GM12878 (cell line): ENCODE measurements at regions not wholly inside any gene's neighbourhood (a gene's known extent, or its start where the extent isn't known, plus 50 kb on each side); places are given as distances from the start of the nearest gene placed in this dataset.

Experiments used
- ATAC-seq: fragments of 200-7000 bp; cut with Tn5 transposase; 3 replicates; pipeline ENCODE4 v1.9.1; 2020; ENCODE audit warnings: mild to moderate bottlenecking, moderate library complexity
- BruUV-seq: library from RNA; stranded (reverse); fragments of 400-500 nt; replicated peaks from 2 replicates; lab custom pipeline; 2021; lab: Mats Ljungman, UMichigan
- CTCF ChIA-PET: fragments of 300-600 bp; sonication (Branson Sonifier 250); formaldehyde crosslinking; extraction: SDS; loops from one replicate; lab custom pipeline; 2021; ENCODE audit warnings: inconsistent platforms; lab: Yijun Ruan, JAX
- POLR2A ChIA-PET: fragments of 350-600 bp; formaldehyde crosslinking; extraction: SDS; loops from one replicate; lab custom pipeline; 2021; ENCODE audit warnings: inconsistent platforms; lab: Charles Lee
- RAD21 ChIA-PET: fragments of 300-600 bp; sonication (Branson Sonifier 250); formaldehyde crosslinking; loops from one replicate; lab custom pipeline; 2023; ENCODE audit warnings: antibody characterized with exemption; ENCODE audit not compliant: unreplicated experiment; lab: Charles Lee
- SMC1A ChIA-PET: fragments of 300-600 bp; sonication (Branson Sonifier 250); formaldehyde crosslinking; loops from one replicate; lab custom pipeline; 2023; ENCODE audit not compliant: unreplicated experiment, uncharacterized antibody; lab: Charles Lee
- DNase-seq: peaks from one replicate; pipeline ENCODE4 v3.0.0-alpha.2; 2011; ENCODE audit warnings: low read depth, low spot score
- FAIRE-seq: peaks from 3 replicates; lab custom pipeline; 2011; peaks lifted over from hg19 to GRCh38; lab: Jason Lieb, UNC
- H2AFZ ChIP-seq: 2 replicates; pipeline ENCODE4 v1.6.0; 2011; ENCODE audit warnings: low read depth, low read length, control low read depth; ENCODE audit not compliant: control insufficient read depth
- H3K27ac ChIP-seq: 2 replicates; pipeline ENCODE4 v1.5.1; 2011; ENCODE audit warnings: control low read depth; ENCODE audit not compliant: control insufficient read depth, insufficient read depth
- H3K27me3 ChIP-seq, 2 experiments: replicated peaks in 1 of 2; 2 replicates each; pipeline versions ENCODE4 v1.6.0 to v1.6.1; 2011; ENCODE audit warnings: low read length in 1 of 2; ENCODE audit not compliant: control insufficient read depth in 2 of 2, insufficient read depth in 2 of 2
- H3K36me3 ChIP-seq, 2 experiments: 2 replicates each; pipeline ENCODE4 v1.5.1; 2011; ENCODE audit warnings: low read length in 1 of 2; ENCODE audit not compliant: control insufficient read depth in 2 of 2, insufficient read depth in 2 of 2
- H3K4me1 ChIP-seq: 2 replicates; pipeline ENCODE4 v1.6.1; 2011; ENCODE audit warnings: mild to moderate bottlenecking, low read length, moderate library complexity, mixed read lengths; ENCODE audit not compliant: control insufficient read depth, insufficient read depth
- H3K4me2 ChIP-seq: 2 replicates; pipeline ENCODE4 v1.6.0; 2011; ENCODE audit warnings: control low read depth; ENCODE audit not compliant: control insufficient read depth, insufficient read depth
- H3K4me3 ChIP-seq: fragments of 200-600 bp; sonication (generic); 2 replicates; pipeline ENCODE4 v1.5.1; 2016
- H3K79me2 ChIP-seq: 2 replicates; pipeline ENCODE4 v1.6.0; 2011; ENCODE audit warnings: low read length; ENCODE audit not compliant: control insufficient read depth, insufficient read depth
- H3K9ac ChIP-seq: 2 replicates; pipeline ENCODE4 v1.8.0; 2011; ENCODE audit warnings: low read length, control low read depth, mixed read lengths; ENCODE audit not compliant: control insufficient read depth, insufficient read depth
- H3K9me3 ChIP-seq: replicated peaks from 3 replicates; pipeline ENCODE4 v1.5.1; 2011; ENCODE audit warnings: mild to moderate bottlenecking, low read length; ENCODE audit not compliant: control insufficient read depth, insufficient read depth
- H4K20me1 ChIP-seq: 2 replicates; pipeline ENCODE4 v1.6.0; 2011; ENCODE audit not compliant: control insufficient read depth, insufficient read depth
- BMI1 ChIP-seq: fragments of 450-650 bp; IDR thresholded peaks from 2 replicates; pipeline ENCODE4 v1.6.1; 2016; ENCODE audit warnings: mild to moderate bottlenecking, moderate library complexity, borderline replicate concordance
- CTCF ChIP-seq, 3 experiments: IDR thresholded peaks in 2 of 3; conservative IDR thresholded peaks in 1 of 3; 2 replicates each; pipeline ENCODE4 v1.5.1; 2011; ENCODE audit warnings: low read depth in 3 of 3, low read length in 3 of 3, mild to moderate bottlenecking in 3 of 3, control low read depth in 2 of 3, moderate library complexity in 2 of 3, inconsistent platforms in 1 of 3, mixed read lengths in 1 of 3; ENCODE audit not compliant: control insufficient read depth in 2 of 3, insufficient read depth in 1 of 3; ENCODE audit errors: extremely low read depth in 1 of 3
- JUNB ChIP-seq: IDR thresholded peaks from 2 replicates; pipeline ENCODE4 v1.6.1; 2016; ENCODE audit warnings: antibody characterized with exemption, mild to moderate bottlenecking
- MLLT1 ChIP-seq: fragments of 450-650 bp; IDR thresholded peaks from 2 replicates; pipeline ENCODE4 v1.6.1; 2016; ENCODE audit warnings: mild to moderate bottlenecking
- MYB ChIP-seq: fragments of 150-350 bp; IDR thresholded peaks from 2 replicates; pipeline ENCODE4 v1.6.1; 2014; ENCODE audit warnings: mild to moderate bottlenecking, low read depth, low read length, borderline replicate concordance
- NFXL1 ChIP-seq: fragments of 450-650 bp; IDR thresholded peaks from 2 replicates; pipeline ENCODE4 v1.6.1; 2017; ENCODE audit warnings: antibody characterized with exemption, mild to moderate bottlenecking, borderline replicate concordance
- NR2F1 ChIP-seq: fragments of 450-650 bp; conservative IDR thresholded peaks from 2 replicates; pipeline ENCODE4 v1.6.1; 2017; ENCODE audit warnings: mild to moderate bottlenecking
- PAX8 ChIP-seq: fragments of 450-650 bp; IDR thresholded peaks from 2 replicates; pipeline ENCODE4 v1.6.1; 2017; ENCODE audit warnings: mild to moderate bottlenecking, moderate library complexity
- POLR2AphosphoS5 ChIP-seq: IDR thresholded peaks from 2 replicates; pipeline ENCODE4 v1.6.1; 2011; ENCODE audit warnings: mild to moderate bottlenecking, low read length, inconsistent platforms
- PRDM15 ChIP-seq: fragments of 450-650 bp; formaldehyde crosslinking; IDR thresholded peaks from 2 replicates; pipeline ENCODE4 v1.4.0; 2020; ENCODE audit warnings: mild to moderate bottlenecking, moderate library complexity
- WGBS: methylation state at CpG from one replicate; pipeline ENCODE4 v1.1.6; 2016; ENCODE audit warnings: low lambda C conversion rate; ENCODE audit not compliant: insufficient replicate concordance, insufficient coverage; ENCODE audit errors: missing lambda C conversion rate; 5-methylcytosine and 5-hydroxymethylcytosine counted together
- in situ Hi-C: fragments of 300-500 bp; cut with MboI; formaldehyde crosslinking; loops from 9 replicates; pipeline ENCODE4 v1.14.3; 2018; ENCODE audit warnings: mixed read lengths
- intact Hi-C: fragments of 100-400 bp; cut with micrococcal nuclease; formaldehyde crosslinking; loops from one replicate; pipeline ENCODE4 v1.14.2; 2022; ENCODE audit not compliant: unreplicated experiment

GRCh38 chr5:4901305-4901811 lies 238.8 kb upstream of the ADAMTS16 start:
- no peaks in the 10 kb centered on the region for H3K9me3 ChIP-seq
- no peaks in the 10 kb centered on the region for H4K20me1 ChIP-seq
- in situ Hi-C loops (no loop called here), intact Hi-C loops (no loop called here)
- no peak overlapping the region for H3K9ac ChIP-seq
- CTCF ChIA-PET = interaction anchor here (0.9 kb wide), 1 partner anchor 24 kb away, joined by 3 read pairs; no protein-coding TSS in a partner anchor
- H3K4me1 ChIP-seq = no peaks in the 10 kb centered on the region
- H3K27ac ChIP-seq = no peak overlapping the region
- SMC1A ChIA-PET = no interaction called here
- H3K4me3 ChIP-seq = no peak overlapping the region
- POLR2A ChIA-PET = no interaction called here
- no peak overlapping the region for H2AFZ ChIP-seq
- BruUV-seq = no TSS peak
- 43% methylated on average over 15 of the region's 15 CpGs for WGBS
- no peak for TF ChIP-seq MYB
- TF ChIP-seq NR2F1 = no peak
- ATAC-seq (no peak), DNase-seq (no peak), FAIRE-seq (no peak)
- no peaks in the 10 kb centered on the region for H3K36me3 ChIP-seq
- no peak overlapping the region for H3K4me2 ChIP-seq
- H3K79me2 ChIP-seq = no peaks in the 10 kb centered on the region
- no peaks in the 10 kb centered on the region for H3K27me3 ChIP-seq
- RAD21 ChIA-PET = no interaction called here

- intact Hi-C loops = no loop called here
- Histone ChIP-seq H3K4me3 (no peak overlapping the region), H3K79me2 (no peaks in the 10 kb centered on the region), H2AFZ (no peak overlapping the region), H3K27me3 (no peaks in the 10 kb centered on the region), H3K9me3 (no peaks in the 10 kb centered on the region), H3K27ac (no peak overlapping the region), H3K9ac (no peak overlapping the region), H4K20me1 (no peaks in the 10 kb centered on the region), H3K4me1 (no peaks in the 10 kb centered on the region), H3K36me3 (no peaks in the 10 kb centered on the region), H3K4me2 (no peak overlapping the region)
- DNase-seq (no peak), FAIRE-seq (no peak), ATAC-seq (no peak)
- 18% methylated on average over 5 of the region's 5 CpGs for WGBS
- ChIA-PET POLR2A (no interaction called here), CTCF (no interaction called here), SMC1A (no interaction called here), RAD21 (no interaction called here)
- in situ Hi-C loops = no loop called here
- no TSS peak for BruUV-seq
- TF ChIP-seq PRDM15 (CRISPR knock-in tag) = no peak
- no peak for TF ChIP-seq CTCF (IDR thresholded peaks at IDR 0.05 in 2 of 3, conservative IDR thresholded peaks at IDR 0.05 in 1 of 3; ENCODE audit: control insufficient read depth in 2 of 3, extremely low read depth in 1 of 3, insufficient read depth in 1 of 3, low read depth in 3 of 3, low read length in 3 of 3)
- no peak for TF ChIP-seq BMI1
- no peak for TF ChIP-seq NFXL1
- no peak for TF ChIP-seq MLLT1
- no peak for TF ChIP-seq PAX8
- TF ChIP-seq POLR2AphosphoS5 = no peak
- no peak for TF ChIP-seq JUNB
These were observed 238.2 kb upstream of the ADAMTS16 start for GRCh38 chr5:4901924-4902323.
